ENCODE measurements at regions not wholly inside any gene's neighbourhood (a gene's known extent, or its start where the extent isn't known, plus 50 kb on each side); places are given as distances from the start of the nearest gene placed in this dataset.

GRCh38 chr10:100615908-100616307 is 80.2 kb downstream of the HIF1AN start:
- no peaks in the 10 kb centered on the region for H3K4me1 ChIP-seq
- no peak overlapping the region for H3K4me3 ChIP-seq
- ATAC-seq (no peak), DNase-seq (no peak)
- in situ Hi-C loops (cut with MboI; ENCODE audit: low sequenced_read_pairs in 4 of 4): no loop called here
- TF ChIP-seq CTCF (IDR thresholded peaks at IDR 0.05 in 4 of 5, conservative IDR thresholded peaks at IDR 0.05 in 1 of 5) (no peak), POLR2A (IDR thresholded peaks at IDR 0.05) (no peak)
- intact Hi-C loops (cut with DNase I; ENCODE audit: low total_unique reads): no loop called here
- no peaks in the 10 kb centered on the region for H3K9me3 ChIP-seq
- no peak overlapping the region for H3K27ac ChIP-seq
- H3K27me3 ChIP-seq: peaks cover 27 to 59% (median 31%) of the 10 kb centered on the region in 3 donors
- H3K36me3 ChIP-seq: no peaks in the 10 kb centered on the region

- TF ChIP-seq POLR2A (IDR thresholded peaks at IDR 0.05) (no peak), CTCF (IDR thresholded peaks at IDR 0.05 in 4 of 5, conservative IDR thresholded peaks at IDR 0.05 in 1 of 5) (no peak)
- Histone ChIP-seq H3K36me3 (no peaks in the 10 kb centered on the region), H3K4me1 (no peaks in the 10 kb centered on the region), H3K27ac (no peak overlapping the region), H3K27me3 (peaks cover 29 to 61% (median 43%) of the 10 kb centered on the region in 3 donors), H3K9me3 (no peaks in the 10 kb centered on the region), H3K4me3 (no peak overlapping the region)
- ATAC-seq: no peak
- intact Hi-C loops (cut with DNase I; ENCODE audit: low total_unique reads) (no loop called here), in situ Hi-C loops (cut with MboI; ENCODE audit: low sequenced_read_pairs in 4 of 4) (no loop called here)
- no peak for DNase-seq
Observed at GRCh38 chr10:100618091-100618615, 82.4 kb downstream of the HIF1AN start.

- peaks cover 28 to 64% (median 49%) of the 10 kb centered on the region in 3 donors for H3K27me3 ChIP-seq
- H3K4me1 ChIP-seq: no peaks in the 10 kb centered on the region
- DNase-seq (no peak), ATAC-seq (no peak)
- no peak overlapping the region for H3K27ac ChIP-seq
- no peak for TF ChIP-seq CTCF (IDR thresholded peaks at IDR 0.05 in 4 of 5, conservative IDR thresholded peaks at IDR 0.05 in 1 of 5)
- TF ChIP-seq POLR2A (IDR thresholded peaks at IDR 0.05): no peak
- in situ Hi-C loops (cut with MboI; ENCODE audit: low sequenced_read_pairs in 4 of 4): no loop called here
- intact Hi-C loops (cut with DNase I; ENCODE audit: low total_unique reads): no loop called here
- no peak overlapping the region for H3K4me3 ChIP-seq
- no peaks in the 10 kb centered on the region for H3K36me3 ChIP-seq
- no peaks in the 10 kb centered on the region for H3K9me3 ChIP-seq
Observed at GRCh38 chr10:100618632-100619255, 83.0 kb downstream of the HIF1AN start.

DNA sequence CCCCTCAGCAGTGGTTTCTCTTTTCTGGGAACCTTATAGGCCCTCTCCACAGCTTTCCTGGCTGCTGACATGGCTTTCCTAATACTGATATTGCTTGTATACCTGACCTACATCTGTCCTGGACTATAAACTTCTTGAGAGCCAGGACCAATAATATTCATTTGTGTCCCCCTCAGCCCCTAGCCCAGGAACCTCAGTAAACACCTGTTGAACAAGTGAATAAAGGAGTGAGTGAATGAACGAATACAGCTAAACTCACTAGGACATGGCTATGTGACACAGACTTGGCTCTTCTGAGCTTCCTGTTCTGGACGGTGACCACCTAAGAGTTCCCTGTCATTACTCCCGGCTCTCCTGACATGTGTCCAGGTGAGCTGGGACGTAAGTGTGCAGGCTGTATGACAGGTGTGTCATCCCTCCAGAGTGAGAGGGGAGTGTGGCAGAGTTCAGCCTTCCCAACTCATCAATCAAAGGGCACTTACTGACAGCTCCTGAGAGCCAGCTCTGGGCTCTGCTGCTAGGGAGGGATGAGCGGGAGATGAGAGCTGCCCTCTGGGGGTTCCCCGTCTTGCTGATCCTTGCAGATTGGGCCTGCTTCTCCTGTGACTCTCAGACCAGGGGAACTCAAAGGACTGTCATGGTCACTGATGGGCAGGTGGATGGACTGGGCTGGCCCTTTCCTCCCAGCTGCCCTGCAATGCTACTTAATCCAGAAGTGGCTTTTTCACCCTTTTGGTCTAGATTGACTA is 84.5 kb downstream of the HIF1AN start:
- H3K36me3 ChIP-seq: no peaks in the 10 kb centered on the region
- DNase-seq (no peak), ATAC-seq (no peak)
- H3K27me3 ChIP-seq: peaks cover 30 to 62% (median 56%) of the 10 kb centered on the region in 3 donors
- no peak overlapping the region for H3K4me3 ChIP-seq
- H3K9me3 ChIP-seq: no peaks in the 10 kb centered on the region
- no peak overlapping the region for H3K27ac ChIP-seq
- no peak for TF ChIP-seq POLR2A (IDR thresholded peaks at IDR 0.05)
- TF ChIP-seq CTCF (IDR thresholded peaks at IDR 0.05 in 4 of 5, conservative IDR thresholded peaks at IDR 0.05 in 1 of 5): no peak
- no peaks in the 10 kb centered on the region for H3K4me1 ChIP-seq
- intact Hi-C loops (cut with DNase I; ENCODE audit: low total_unique reads) (no loop called here), in situ Hi-C loops (cut with MboI; ENCODE audit: low sequenced_read_pairs in 4 of 4) (no loop called here)
